Stomach smooth muscle (tissue), 2 donors: ENCODE measurements at regions not wholly inside any gene's neighbourhood (a gene's known extent, or its start where the extent isn't known, plus 50 kb on each side); places are given as distances from the start of the nearest gene placed in this dataset.

Experiments
- H3K27ac ChIP-seq: one replicate; pipeline ENCODE4 v1.7.0; 2013; ENCODE audit warnings: mild to moderate bottlenecking, low read length, inconsistent platforms
- H3K27me3 ChIP-seq, 2 donors: one replicate each; pipeline ENCODE4 v1.7.0; 2013; ENCODE audit warnings: low read length in 2 of 2; ENCODE audit not compliant: insufficient read depth in 2 of 2, control insufficient read depth in 1 of 2
- H3K36me3 ChIP-seq, 2 donors: one replicate each; pipeline ENCODE4 v1.7.0; 2013; ENCODE audit warnings: low read length in 2 of 2; ENCODE audit not compliant: control insufficient read depth in 2 of 2, insufficient read depth in 2 of 2
- H3K4me1 ChIP-seq: one replicate; pipeline ENCODE4 v1.7.0; 2013; ENCODE audit warnings: low read length; ENCODE audit not compliant: control insufficient read depth, insufficient read depth
- H3K4me3 ChIP-seq, 2 donors: one replicate each; pipeline ENCODE4 v1.7.0; 2013; ENCODE audit warnings: low read length in 2 of 2
- H3K9ac ChIP-seq, 2 donors: one replicate each; pipeline ENCODE4 v1.7.0; 2013; ENCODE audit warnings: low read length in 2 of 2, mild to moderate bottlenecking in 1 of 2
- H3K9me3 ChIP-seq, 2 donors: one replicate each; pipeline ENCODE4 v1.7.0; 2013; ENCODE audit warnings: low read length in 2 of 2; ENCODE audit not compliant: control insufficient read depth in 2 of 2
- donor health status: healthy.
- donor health status: Pancreatic carcinoma.

GRCh38 chr21:39066829-39067780 is 116.1 kb downstream of the PSMG1 start:
- Histone ChIP-seq H3K9me3 (peaks cover 0 to 3% of the 10 kb centered on the region in 2 donors), H3K36me3 (no peaks in the 10 kb centered on the region), H3K9ac (no peak overlapping the region), H3K27me3 (no peaks in the 10 kb centered on the region), H3K4me3 (no peak overlapping the region), H3K4me1 (peaks cover 8% of the 10 kb centered on the region), H3K27ac (no peak overlapping the region)

GRCh38 chr21:39065917-39066316 is 117.3 kb downstream of the PSMG1 start:
- H3K9me3 ChIP-seq: peaks cover 0 to 3% of the 10 kb centered on the region in 2 donors
- peaks cover 3% of the 10 kb centered on the region for H3K4me1 ChIP-seq
- no peak overlapping the region for H3K4me3 ChIP-seq
- H3K36me3 ChIP-seq: no peaks in the 10 kb centered on the region
- no peak overlapping the region for H3K27ac ChIP-seq
- no peak overlapping the region for H3K9ac ChIP-seq
- no peaks in the 10 kb centered on the region for H3K27me3 ChIP-seq

- Histone ChIP-seq H3K4me1 (peaks cover 3% of the 10 kb centered on the region), H3K27ac (no peak overlapping the region), H3K4me3 (no peak overlapping the region), H3K9ac (no peak overlapping the region), H3K27me3 (no peaks in the 10 kb centered on the region), H3K9me3 (peaks cover 0 to 3% of the 10 kb centered on the region in 2 donors), H3K36me3 (no peaks in the 10 kb centered on the region)
Measured at GRCh38 chr21:39064325-39065012, 118.8 kb downstream of the PSMG1 start.

- H3K9me3 ChIP-seq: peaks cover 0 to 3% of the 10 kb centered on the region in 2 donors
- no peaks in the 10 kb centered on the region for H3K36me3 ChIP-seq
- H3K4me3 ChIP-seq: no peak overlapping the region
- H3K9ac ChIP-seq: no peak overlapping the region
- H3K27me3 ChIP-seq: no peaks in the 10 kb centered on the region
- H3K27ac ChIP-seq: no peak overlapping the region
- peaks cover 3% of the 10 kb centered on the region for H3K4me1 ChIP-seq
Measured at GRCh38 chr21:39063517-39063916, 119.7 kb downstream of the PSMG1 start.

GRCh38 chr21:39062196-39062595 is 121.1 kb downstream of the PSMG1 start:
- Histone ChIP-seq H3K9ac (no peak overlapping the region), H3K9me3 (peaks cover 0 to 3% of the 10 kb centered on the region in 2 donors), H3K27me3 (no peaks in the 10 kb centered on the region), H3K4me1 (peaks cover 3% of the 10 kb centered on the region), H3K4me3 (no peak overlapping the region), H3K27ac (no peak overlapping the region), H3K36me3 (no peaks in the 10 kb centered on the region)

- no peak overlapping the region for H3K4me3 ChIP-seq
- H3K9ac ChIP-seq: no peak overlapping the region
- H3K4me1 ChIP-seq: peaks cover 2% of the 10 kb centered on the region
- H3K27me3 ChIP-seq: no peaks in the 10 kb centered on the region
- H3K36me3 ChIP-seq: no peaks in the 10 kb centered on the region
- H3K27ac ChIP-seq: no peak overlapping the region
- H3K9me3 ChIP-seq: peaks cover 0 to 3% of the 10 kb centered on the region in 2 donors
Measured at GRCh38 chr21:39061766-39062165, 121.5 kb downstream of the PSMG1 start.

GRCh38 chr21:39060485-39061083 is 122.7 kb downstream of the PSMG1 start:
- Histone ChIP-seq H3K27ac (no peak overlapping the region), H3K9me3 (peaks cover 0 to 3% of the 10 kb centered on the region in 2 donors), H3K36me3 (no peaks in the 10 kb centered on the region), H3K4me3 (no peak overlapping the region), H3K27me3 (no peaks in the 10 kb centered on the region), H3K9ac (no peak overlapping the region), H3K4me1 (no peaks in the 10 kb centered on the region)

GRCh38 chr21:39057121-39057520 is 126.1 kb downstream of the PSMG1 start:
- Histone ChIP-seq H3K9ac (no peak overlapping the region), H3K4me1 (no peaks in the 10 kb centered on the region), H3K27ac (no peak overlapping the region), H3K4me3 (no peak overlapping the region), H3K27me3 (no peaks in the 10 kb centered on the region), H3K36me3 (no peaks in the 10 kb centered on the region), H3K9me3 (no peaks in the 10 kb centered on the region)

- Histone ChIP-seq H3K36me3 (no peaks in the 10 kb centered on the region), H3K27me3 (no peaks in the 10 kb centered on the region), H3K27ac (no peak overlapping the region), H3K9ac (no peak overlapping the region), H3K4me3 (no peak overlapping the region), H3K9me3 (no peaks in the 10 kb centered on the region), H3K4me1 (no peaks in the 10 kb centered on the region)
Measured at GRCh38 chr21:39056636-39057035, 126.6 kb downstream of the PSMG1 start.

GRCh38 chr21:39055167-39055767 is 128.0 kb downstream of the PSMG1 start:
- Histone ChIP-seq H3K4me1 (no peaks in the 10 kb centered on the region), H3K9me3 (no peaks in the 10 kb centered on the region), H3K4me3 (no peak overlapping the region), H3K36me3 (no peaks in the 10 kb centered on the region), H3K27ac (peak overlapping the region; percentile 46), H3K9ac (no peak overlapping the region), H3K27me3 (no peaks in the 10 kb centered on the region)
